ENCODE measurements at regions not wholly inside any gene's neighbourhood (a gene's known extent, or its start where the extent isn't known, plus 50 kb on each side); places are given as distances from the start of the nearest gene placed in this dataset.

- H3K4me1 ChIP-seq (ENCODE audit: control insufficient read depth in 2 of 2, insufficient read depth in 2 of 2, low read length in 2 of 2) = no peaks in the 10 kb centered on the region
- no peak overlapping the region for H3K4me3 Mint-ChIP-seq
- DNase-seq = no peak
- ATAC-seq (ENCODE audit: low read depth) = no peak
- no peaks in the 10 kb centered on the region for H3K27me3 ChIP-seq (replicated peaks in 1 of 4; ENCODE audit: control extremely low read depth in 1 of 4, control insufficient read depth in 3 of 4, insufficient read depth in 4 of 4, low read length in 3 of 4)
- 97% methylated on average over 13 of the region's 16 CpGs for WGBS (ENCODE audit: insufficient coverage)
- peaks cover 0 to 13% (median 0%) of the 10 kb centered on the region in 3 donors for H3K9me3 ChIP-seq (ENCODE audit: control extremely low read depth in 1 of 3, control insufficient read depth in 2 of 3, insufficient read depth in 1 of 3, low read length in 2 of 3)
- ChIA-PET POLR2A (no interaction called here), CTCF (no interaction called here)
- H4K20me1 ChIP-seq (ENCODE audit: control insufficient read depth, insufficient read depth, low read length, poor library complexity, severe bottlenecking) = no peaks in the 10 kb centered on the region
- no peak overlapping the region for H3K27ac Mint-ChIP-seq
- no peaks in the 10 kb centered on the region for H3K79me2 ChIP-seq (ENCODE audit: control insufficient read depth, insufficient read depth, low read length)
- no peaks in the 10 kb centered on the region for H3K9me3 Mint-ChIP-seq (ENCODE audit: insufficient read depth)
- intact Hi-C loops (cut with micrococcal nuclease) = no loop called here
- H3K27ac ChIP-seq (ENCODE audit: low read length in 2 of 2) = no peak overlapping the region
- no peaks in the 10 kb centered on the region for H3K27me3 Mint-ChIP-seq
- H3K4me2 ChIP-seq (replicated peaks; ENCODE audit: low read depth, low read length, poor library complexity, severe bottlenecking) = no peak overlapping the region
- H2AFZ ChIP-seq (ENCODE audit: insufficient read depth, low read depth, low read length, poor library complexity, severe bottlenecking) = no peak overlapping the region
- H3K9ac ChIP-seq (ENCODE audit: low read length) = no peak overlapping the region
- no peaks in the 10 kb centered on the region for H3K4me1 Mint-ChIP-seq
- TF ChIP-seq CTCF (IDR thresholded peaks at IDR 0.05) (no peak), EZH2 (IDR thresholded peaks at IDR 0.05; ENCODE audit: borderline replicate concordance, insufficient read depth, low read depth, low read length, poor library complexity, severe bottlenecking) (no peak)
- no peaks in the 10 kb centered on the region for H3K36me3 ChIP-seq (replicated peaks in 1 of 2; ENCODE audit: control extremely low read depth in 1 of 2, control insufficient read depth in 1 of 2, extremely low read depth in 1 of 2, insufficient read depth in 2 of 2, low read length in 1 of 2)
- H3K4me3 ChIP-seq (ENCODE audit: control extremely low read depth in 1 of 5, extremely low read depth in 1 of 5, insufficient read depth in 1 of 5, low read depth in 2 of 5, low read length in 4 of 5) = no peak overlapping the region
Observed at GRCh38 chrX:28042260-28042659, 61.0 kb upstream of the DCAF8L1 start.

DNA sequence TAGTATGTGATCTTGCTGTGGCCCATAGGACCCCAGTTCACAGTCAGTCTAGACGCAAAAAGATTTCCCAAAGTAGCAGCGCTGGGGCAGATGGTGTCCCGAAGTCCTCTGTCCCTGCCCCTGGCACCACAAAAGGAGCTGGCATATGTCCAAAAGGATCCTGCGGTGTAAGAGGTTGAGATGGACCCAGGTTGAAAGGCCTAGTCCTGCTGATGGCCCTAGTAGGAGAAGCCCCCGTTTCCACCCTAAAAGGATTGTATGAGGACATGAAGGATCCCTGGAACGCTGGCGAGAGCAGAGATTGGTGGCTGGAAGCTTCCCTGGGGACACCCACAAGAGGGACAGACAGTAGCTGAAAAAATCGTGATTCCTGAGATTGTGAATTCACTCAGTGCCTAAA lies 58.0 kb upstream of the DCAF8L1 start:
- no peaks in the 10 kb centered on the region for H3K27me3 ChIP-seq (replicated peaks in 1 of 4; ENCODE audit: control extremely low read depth in 1 of 4, control insufficient read depth in 3 of 4, insufficient read depth in 4 of 4, low read length in 3 of 4)
- intact Hi-C loops (cut with micrococcal nuclease) = no loop called here
- H3K36me3 ChIP-seq (replicated peaks in 1 of 2; ENCODE audit: control extremely low read depth in 1 of 2, control insufficient read depth in 1 of 2, extremely low read depth in 1 of 2, insufficient read depth in 2 of 2, low read length in 1 of 2) = no peaks in the 10 kb centered on the region
- H3K9me3 ChIP-seq (ENCODE audit: control extremely low read depth in 1 of 3, control insufficient read depth in 2 of 3, insufficient read depth in 1 of 3, low read length in 2 of 3) = peaks cover 0 to 13% (median 0%) of the 10 kb centered on the region in 3 donors
- DNase-seq (no peak), ATAC-seq (ENCODE audit: low read depth) (no peak)
- H3K9ac ChIP-seq (ENCODE audit: low read length) = no peak overlapping the region
- Mint-ChIP-seq H3K27me3 (no peaks in the 10 kb centered on the region), H3K4me1 (no peaks in the 10 kb centered on the region), H3K4me3 (no peak overlapping the region), H3K27ac (no peak overlapping the region), H3K9me3 (ENCODE audit: insufficient read depth) (no peaks in the 10 kb centered on the region)
- no peaks in the 10 kb centered on the region for H3K79me2 ChIP-seq (ENCODE audit: control insufficient read depth, insufficient read depth, low read length)
- 82% methylated on average over 2 of the region's 8 CpGs for WGBS (ENCODE audit: insufficient coverage)
- TF ChIP-seq CTCF (IDR thresholded peaks at IDR 0.05) (no peak), EZH2 (IDR thresholded peaks at IDR 0.05; ENCODE audit: borderline replicate concordance, insufficient read depth, low read depth, low read length, poor library complexity, severe bottlenecking) (no peak)
- no peaks in the 10 kb centered on the region for H4K20me1 ChIP-seq (ENCODE audit: control insufficient read depth, insufficient read depth, low read length, poor library complexity, severe bottlenecking)
- H3K4me2 ChIP-seq (replicated peaks; ENCODE audit: low read depth, low read length, poor library complexity, severe bottlenecking) = no peak overlapping the region
- H3K27ac ChIP-seq (ENCODE audit: low read length in 2 of 2) = no peak overlapping the region
- no peaks in the 10 kb centered on the region for H3K4me1 ChIP-seq (ENCODE audit: control insufficient read depth in 2 of 2, insufficient read depth in 2 of 2, low read length in 2 of 2)
- POLR2A ChIA-PET = no interaction called here
- no peak overlapping the region for H2AFZ ChIP-seq (ENCODE audit: insufficient read depth, low read depth, low read length, poor library complexity, severe bottlenecking)
- CTCF ChIA-PET = no interaction called here
- H3K4me3 ChIP-seq (ENCODE audit: control extremely low read depth in 1 of 5, extremely low read depth in 1 of 5, insufficient read depth in 1 of 5, low read depth in 2 of 5, low read length in 4 of 5) = no peak overlapping the region
